H1 (cell line): ENCODE measurements at regions not wholly inside any gene's neighbourhood (a gene's known extent, or its start where the extent isn't known, plus 50 kb on each side); places are given as distances from the start of the nearest gene placed in this dataset.

Experiments used
- BCL11A ChIP-seq, 2 experiments: IDR thresholded peaks; one replicate each; pipeline ENCODE4 v1.6.1; 2011; ENCODE audit warnings: low read depth in 2 of 2, low read length in 2 of 2, mild to moderate bottlenecking in 2 of 2
- CHD7 ChIP-seq: fragments of 300-600 bp; sonication (generic); IDR thresholded peaks from 2 replicates; pipeline ENCODE4 v1.7.1; 2012; ENCODE audit warnings: low read length, moderate library complexity, mild to moderate bottlenecking, inconsistent platforms; ENCODE audit not compliant: insufficient replicate concordance
- FOSL1 ChIP-seq: IDR thresholded peaks from 2 replicates; pipeline ENCODE4 v1.6.1; 2011; ENCODE audit warnings: mild to moderate bottlenecking, low read depth, low read length, moderate library complexity; ENCODE audit not compliant: insufficient read depth
- RFX5 ChIP-seq: IDR thresholded peaks from 2 replicates; pipeline ENCODE4 v1.6.1; 2011; ENCODE audit warnings: low read depth, low read length, improper control_type of control experiment, borderline replicate concordance
- SAP30 ChIP-seq: fragments of 300-600 bp; sonication (generic); IDR thresholded peaks from 2 replicates; pipeline ENCODE4 v1.7.1; 2012; ENCODE audit warnings: low read length, moderate library complexity, mild to moderate bottlenecking, inconsistent platforms; ENCODE audit not compliant: insufficient read depth, insufficient replicate concordance
- TAF1 ChIP-seq: IDR thresholded peaks from 2 replicates; pipeline ENCODE4 v1.6.1; 2011; ENCODE audit warnings: mild to moderate bottlenecking, low read depth, low read length
- ZNF274 ChIP-seq: IDR thresholded peaks from 2 replicates; pipeline ENCODE4 v1.7.0; 2012; ENCODE audit warnings: low read length, borderline replicate concordance; ENCODE audit errors: extremely low read depth

GRCh38 chr12:58347188-58347587 lies 405.8 kb downstream of the ATP23 start (continued):
- TF ChIP-seq CHD7 = no peak
- no peak for TF ChIP-seq TAF1
- TF ChIP-seq ZNF274 = no peak
- TF ChIP-seq BCL11A (IDR thresholded peaks at IDR 0.05; ENCODE audit: low read depth in 2 of 2, low read length in 2 of 2) = no peak
- no peak for TF ChIP-seq FOSL1
- no peak for TF ChIP-seq RFX5
- no peak for TF ChIP-seq SAP30
